SU-DHL-6 (cell line): ENCODE measurements at regions not wholly inside any gene's neighbourhood (a gene's known extent, or its start where the extent isn't known, plus 50 kb on each side); places are given as distances from the start of the nearest gene placed in this dataset.

Source experiments
- H2AFZ ChIP-seq: fragments of 200-600 bp; sonication (generic); 2 replicates; pipeline ENCODE4 v1.6.1; 2014; ENCODE audit warnings: low read depth, mild to moderate bottlenecking, moderate library complexity, mixed read lengths, antibody characterized with exemption, low read length; ENCODE audit not compliant: severe bottlenecking
- H3F3A ChIP-seq: fragments of 200-600 bp; shearing (Covaris generic); 2 replicates; pipeline ENCODE4 v1.6.0; 2016; ENCODE audit warnings: antibody characterized with exemption, mild to moderate bottlenecking; ENCODE audit not compliant: insufficient read depth
- H3K27ac ChIP-seq: fragments of 200-600 bp; sonication (generic); 2 replicates; pipeline ENCODE4 v1.5.1; 2016; ENCODE audit warnings: low read depth, mild to moderate bottlenecking, low read length, moderate library complexity, mixed read lengths
- H3K27me3 ChIP-seq: fragments of 200-600 bp; sonication (generic), shearing (Covaris generic); 2 replicates; pipeline ENCODE4 v1.6.0; 2014; ENCODE audit warnings: mild to moderate bottlenecking, low read length
- H3K36me3 ChIP-seq: fragments of 200-600 bp; sonication (generic); 2 replicates; pipeline ENCODE4 v1.6.1; 2014; ENCODE audit warnings: mild to moderate bottlenecking, low read length, mixed read lengths
- H3K4me2 ChIP-seq: fragments of 300-600, 200-600 bp; shearing (Covaris generic), sonication (generic); 2 replicates; pipeline ENCODE4 v1.6.0; 2014; ENCODE audit warnings: low read length, low read depth, mild to moderate bottlenecking; ENCODE audit not compliant: poor library complexity, severe bottlenecking
- H3K4me3 ChIP-seq: fragments of 200-600 bp; sonication (generic); 2 replicates; pipeline ENCODE4 v1.5.1; 2014; ENCODE audit warnings: antibody characterized with exemption, low read length, mild to moderate bottlenecking, mixed read lengths; ENCODE audit not compliant: insufficient read depth, poor library complexity, severe bottlenecking
- H3K79me2 ChIP-seq: fragments of 200-600 bp; sonication (generic); 2 replicates; pipeline ENCODE4 v1.6.1; 2014; ENCODE audit warnings: mild to moderate bottlenecking, low read length, moderate library complexity; ENCODE audit not compliant: insufficient read depth
- H3K9ac ChIP-seq: fragments of 200-600 bp; sonication (generic); 2 replicates; pipeline ENCODE4 v1.7.0; 2014; ENCODE audit warnings: mild to moderate bottlenecking, low read length
- H3K9me2 ChIP-seq: fragments of 200-600 bp; sonication (generic); replicated peaks from 2 replicates; pipeline ENCODE4 v1.6.1; 2014; ENCODE audit warnings: low read length; ENCODE audit not compliant: insufficient read depth
- H3K9me3 ChIP-seq: fragments of 200-600 bp; sonication (generic); 2 replicates; pipeline ENCODE4 v1.6.1; 2014; ENCODE audit warnings: low read length, mixed read lengths; ENCODE audit not compliant: insufficient read depth
- H4K20me1 ChIP-seq: fragments of 200-600 bp; sonication (generic); 2 replicates; pipeline ENCODE4 v1.6.1; 2014; ENCODE audit warnings: low read depth, mild to moderate bottlenecking, antibody characterized with exemption, low read length, moderate library complexity, mixed read lengths
- EZH2phosphoT487 ChIP-seq: fragments of 200-600 bp; sonication (generic), shearing (Covaris generic); conservative IDR thresholded peaks from 2 replicates; pipeline ENCODE4 v1.6.1; 2018; ENCODE audit warnings: mild to moderate bottlenecking, antibody characterized with exemption, low read length, moderate library complexity, mixed read lengths
- TF ChIP-seq, protein P1 (sequence below): fragments of 200-600 bp; sonication (generic); IDR thresholded peaks from one replicate; pipeline ENCODE4 v1.5.1; 2017; ENCODE audit warnings: antibody characterized with exemption, mild to moderate bottlenecking, low read length, moderate library complexity; ENCODE audit not compliant: insufficient read depth, poor library complexity, severe bottlenecking

DNA sequence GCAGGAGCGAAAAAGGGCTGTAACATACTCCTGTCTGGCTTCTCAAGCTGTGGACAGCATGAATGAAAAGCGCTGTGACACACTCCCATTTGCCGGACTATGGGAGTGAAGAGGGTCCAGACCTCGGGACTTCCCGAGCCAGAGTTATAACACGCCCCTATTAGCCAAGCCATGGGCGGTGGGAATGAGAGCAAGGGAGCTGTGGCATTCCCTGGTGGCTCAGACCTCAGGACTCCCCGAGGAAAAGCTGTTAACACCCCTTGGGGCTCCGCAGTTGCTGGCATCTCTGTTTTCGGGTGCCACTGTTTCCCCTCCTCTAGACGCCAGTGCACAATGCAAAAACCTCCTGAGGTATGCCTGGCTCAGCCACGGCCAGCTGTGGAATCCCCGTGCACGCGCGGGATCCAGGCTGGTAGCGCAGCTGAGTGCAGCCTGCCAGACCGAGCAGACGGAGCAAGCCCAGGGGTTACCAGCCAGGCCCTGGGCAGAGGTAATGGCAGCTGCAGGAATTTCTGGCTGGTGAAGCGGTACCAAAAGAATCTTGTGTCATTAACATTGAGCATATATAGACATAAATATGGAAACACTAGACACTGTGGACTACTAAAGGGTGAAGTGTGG, 1534.6 kb upstream of the PRR20A start:
- no peak overlapping the region for H2AFZ ChIP-seq
- no peak overlapping the region for H3K4me3 ChIP-seq
- no peaks in the 10 kb centered on the region for H3F3A ChIP-seq

GRCh38 chr13:55613429-55614187, 1527.1 kb upstream of the PRR20A start:
- H3F3A ChIP-seq: no peaks in the 10 kb centered on the region
- H4K20me1 ChIP-seq: no peaks in the 10 kb centered on the region
- no peak overlapping the region for H3K4me3 ChIP-seq
- H2AFZ ChIP-seq: no peak overlapping the region
- no peak overlapping the region for H3K4me2 ChIP-seq
- no peaks in the 10 kb centered on the region for H3K27me3 ChIP-seq
- no peak overlapping the region for H3K27ac ChIP-seq
- no peaks in the 10 kb centered on the region for H3K9me2 ChIP-seq
- H3K9ac ChIP-seq: no peak overlapping the region
- TF ChIP-seq, protein P1, sequence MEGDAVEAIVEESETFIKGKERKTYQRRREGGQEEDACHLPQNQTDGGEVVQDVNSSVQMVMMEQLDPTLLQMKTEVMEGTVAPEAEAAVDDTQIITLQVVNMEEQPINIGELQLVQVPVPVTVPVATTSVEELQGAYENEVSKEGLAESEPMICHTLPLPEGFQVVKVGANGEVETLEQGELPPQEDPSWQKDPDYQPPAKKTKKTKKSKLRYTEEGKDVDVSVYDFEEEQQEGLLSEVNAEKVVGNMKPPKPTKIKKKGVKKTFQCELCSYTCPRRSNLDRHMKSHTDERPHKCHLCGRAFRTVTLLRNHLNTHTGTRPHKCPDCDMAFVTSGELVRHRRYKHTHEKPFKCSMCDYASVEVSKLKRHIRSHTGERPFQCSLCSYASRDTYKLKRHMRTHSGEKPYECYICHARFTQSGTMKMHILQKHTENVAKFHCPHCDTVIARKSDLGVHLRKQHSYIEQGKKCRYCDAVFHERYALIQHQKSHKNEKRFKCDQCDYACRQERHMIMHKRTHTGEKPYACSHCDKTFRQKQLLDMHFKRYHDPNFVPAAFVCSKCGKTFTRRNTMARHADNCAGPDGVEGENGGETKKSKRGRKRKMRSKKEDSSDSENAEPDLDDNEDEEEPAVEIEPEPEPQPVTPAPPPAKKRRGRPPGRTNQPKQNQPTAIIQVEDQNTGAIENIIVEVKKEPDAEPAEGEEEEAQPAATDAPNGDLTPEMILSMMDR: no peak
- no peaks in the 10 kb centered on the region; the same call in 1 of the 2 replicates for H3K9me3 ChIP-seq
- H3K36me3 ChIP-seq: no peaks in the 10 kb centered on the region
- no peaks in the 10 kb centered on the region for H3K79me2 ChIP-seq

More for the DNA sequence above, 1534.6 kb upstream of the PRR20A start:
- Histone ChIP-seq H3K4me2 (no peak overlapping the region), H3K9ac (no peak overlapping the region), H3K27ac (no peak overlapping the region), H3K9me2 (no peaks in the 10 kb centered on the region), H3K79me2 (no peaks in the 10 kb centered on the region), H4K20me1 (no peaks in the 10 kb centered on the region), H3K9me3 (no peaks in the 10 kb centered on the region), H3K27me3 (no peaks in the 10 kb centered on the region), H3K36me3 (no peaks in the 10 kb centered on the region)
- TF ChIP-seq, protein P1: no peak
- TF ChIP-seq EZH2phosphoT487: no peak

- no peaks in the 10 kb centered on the region; the same call in 1 of the 2 replicates for H3K9me3 ChIP-seq
- H3K79me2 ChIP-seq: no peaks in the 10 kb centered on the region
- no peaks in the 10 kb centered on the region for H4K20me1 ChIP-seq
Observed at GRCh38 chr13:55615081-55615480, 1525.6 kb upstream of the PRR20A start.

More at GRCh38 chr13:55615081-55615480, 1525.6 kb upstream of the PRR20A start:
- TF ChIP-seq EZH2phosphoT487: no peak
- TF ChIP-seq, protein P1: no peak
- Histone ChIP-seq H3K4me2 (no peak overlapping the region), H3K27ac (no peak overlapping the region), H3K36me3 (no peaks in the 10 kb centered on the region), H3K9me2 (no peaks in the 10 kb centered on the region), H2AFZ (no peak overlapping the region), H3K9ac (no peak overlapping the region), H3K4me3 (no peak overlapping the region), H3F3A (no peaks in the 10 kb centered on the region), H3K27me3 (no peaks in the 10 kb centered on the region)
